GM04504 (cell line): ENCODE measurements at regions not wholly inside any gene's neighbourhood (a gene's known extent, or its start where the extent isn't known, plus 50 kb on each side); places are given as distances from the start of the nearest gene placed in this dataset.
"Not testable (repeated sequence)": the region's sequence is repeated elsewhere in the genome, so short reads cannot be mapped to it uniquely, and the experiment has no call there.

Experiments
- DNase-seq: peaks from one replicate; pipeline ENCODE4 v3.0.0-alpha.2; 2012; ENCODE audit warnings: low read depth

- not testable (repeated sequence) for DNase-seq
Measured at GRCh38 chr6:26720663-26721218, 61.2 kb upstream of the ZNF322 start.

DNA sequence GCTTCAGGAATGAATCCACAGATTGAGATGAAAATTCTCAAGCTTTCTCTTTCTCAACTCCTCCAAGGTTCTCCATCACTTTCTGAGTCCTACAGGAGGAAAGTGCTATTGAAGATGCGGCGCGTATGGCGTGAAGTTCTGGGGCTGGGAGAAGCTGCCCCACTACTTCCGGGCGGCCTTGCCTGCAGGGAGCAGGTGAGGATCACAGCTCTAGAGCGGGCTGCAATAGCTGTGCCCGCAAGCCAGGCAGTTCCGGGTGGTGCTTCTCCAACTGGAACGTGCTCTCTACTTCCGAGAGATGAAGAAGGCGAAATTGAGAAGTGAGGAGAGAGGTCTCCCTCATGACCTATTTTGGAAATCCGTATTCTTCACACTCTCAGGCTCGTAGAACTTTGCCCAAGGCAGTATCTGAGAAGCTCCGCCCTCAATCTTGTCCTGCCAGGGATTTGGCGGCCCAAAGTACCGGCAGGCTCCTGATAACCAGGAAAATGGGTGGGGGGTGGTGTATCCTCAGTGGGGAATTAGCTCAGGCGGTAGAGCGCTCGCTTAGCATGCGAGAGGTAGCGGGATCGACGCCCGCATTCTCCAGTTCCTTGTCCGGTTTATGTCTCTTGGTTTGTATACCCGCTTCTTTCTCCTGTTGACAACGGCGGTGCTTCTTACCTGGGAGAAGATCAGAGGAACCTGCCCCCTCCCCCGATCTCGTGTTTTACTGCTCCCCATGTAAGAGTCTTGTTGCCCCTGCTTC is 70.6 kb upstream of the ZNF322 start:
- DNase-seq: not testable (repeated sequence)

DNA sequence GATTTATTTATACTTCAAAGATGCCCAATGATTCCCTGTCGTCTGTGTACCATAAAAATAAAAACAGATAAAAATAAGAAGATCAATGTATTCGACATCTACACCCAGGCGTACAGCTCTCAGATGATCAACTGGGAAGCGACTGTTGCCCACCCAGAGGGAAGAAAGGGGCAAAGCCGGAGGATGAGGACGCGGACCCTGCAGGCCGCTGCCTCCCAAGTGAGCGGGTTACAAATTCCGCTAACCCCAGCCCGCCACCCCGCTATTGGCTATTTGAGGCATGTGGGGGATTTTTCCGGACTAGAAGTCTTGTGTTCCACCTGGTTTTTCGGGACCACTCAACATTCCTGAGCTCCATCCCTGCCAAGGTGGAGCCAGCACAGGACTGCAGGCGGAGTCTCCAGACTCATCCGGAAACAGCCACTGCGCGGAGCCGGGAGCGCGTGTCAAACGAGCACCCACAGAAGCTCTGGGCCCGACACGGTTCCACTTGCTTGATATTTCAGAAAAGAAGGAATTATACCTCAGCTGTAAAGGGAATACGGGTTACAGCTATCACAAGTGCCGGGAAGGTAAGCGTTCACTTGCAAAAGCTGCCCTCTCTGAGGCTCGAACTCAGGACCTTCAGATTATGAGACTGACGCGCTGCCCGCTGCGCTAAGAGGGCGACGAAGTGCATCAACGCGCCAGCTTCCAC is 75.4 kb upstream of the ZNF322 start:
- DNase-seq: not testable (repeated sequence)

GRCh38 chr6:26739811-26740210 is 80.3 kb upstream of the ZNF322 start:
- DNase-seq: no peak

GRCh38 chr6:26743157-26743821 is 83.7 kb upstream of the ZNF322 start:
- peak; percentile 16 for DNase-seq

DNA sequence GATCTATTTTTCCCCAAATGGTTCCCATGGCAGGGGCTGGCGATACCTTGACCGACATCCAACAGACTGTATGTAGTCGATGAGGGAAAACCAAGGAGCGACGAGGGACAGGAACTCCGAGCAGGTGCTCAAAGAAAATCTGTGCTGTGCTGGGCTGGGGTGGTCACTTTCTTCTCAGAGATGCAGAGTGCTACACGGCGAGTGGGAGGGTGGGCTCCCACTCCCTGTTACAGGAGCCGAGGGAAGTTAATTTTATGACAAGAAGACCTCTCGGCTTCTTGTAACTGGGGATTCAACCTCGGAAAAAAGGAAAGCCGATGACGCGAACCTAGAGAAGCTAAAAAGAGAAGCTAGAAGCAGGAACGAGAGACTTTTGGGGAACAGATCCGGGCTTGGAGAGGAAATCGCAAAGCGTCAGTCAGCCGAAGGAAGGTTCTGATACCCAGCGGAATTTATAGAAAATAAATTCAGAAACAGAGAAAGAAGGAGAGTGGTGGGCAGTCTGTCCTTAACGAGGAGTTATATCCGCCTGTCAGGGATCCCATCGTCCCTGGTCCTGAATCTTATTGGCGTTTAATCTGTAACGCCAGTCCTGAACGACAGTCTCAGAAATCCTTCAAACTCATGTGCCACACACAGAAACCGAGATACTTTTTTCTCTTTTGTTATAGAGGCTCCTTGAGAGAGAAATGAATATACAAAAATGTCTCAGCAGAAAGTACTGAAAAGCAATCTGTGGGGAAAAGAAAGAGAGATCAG is 84.6 kb upstream of the ZNF322 start:
- DNase-seq: no peak

- DNase-seq: not testable (repeated sequence)
Measured at GRCh38 chr6:26744837-26745282, 85.3 kb upstream of the ZNF322 start.

DNA sequence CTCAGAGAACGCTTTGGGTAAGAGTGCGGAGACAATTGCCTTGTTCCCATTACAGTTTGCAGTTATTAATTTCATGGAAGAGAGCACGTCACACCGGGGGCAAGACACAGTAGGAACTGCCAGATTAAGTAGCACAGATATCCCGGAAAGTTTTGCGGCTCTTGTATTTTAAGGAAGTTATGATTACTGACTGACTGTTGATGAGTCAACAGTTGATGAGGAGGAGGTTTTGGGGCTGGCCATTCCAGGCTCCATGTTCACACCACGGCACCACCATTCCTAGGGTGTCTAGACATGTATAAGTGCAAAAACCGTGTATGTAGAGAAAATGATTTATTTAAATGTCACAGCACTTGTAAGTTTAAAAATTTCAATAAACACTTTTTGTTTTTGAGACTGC is 86.4 kb upstream of the ZNF322 start:
- DNase-seq: not testable (repeated sequence)

- not testable (repeated sequence) for DNase-seq
Measured at GRCh38 chr6:26749126-26749758, 89.7 kb upstream of the ZNF322 start.

DNA sequence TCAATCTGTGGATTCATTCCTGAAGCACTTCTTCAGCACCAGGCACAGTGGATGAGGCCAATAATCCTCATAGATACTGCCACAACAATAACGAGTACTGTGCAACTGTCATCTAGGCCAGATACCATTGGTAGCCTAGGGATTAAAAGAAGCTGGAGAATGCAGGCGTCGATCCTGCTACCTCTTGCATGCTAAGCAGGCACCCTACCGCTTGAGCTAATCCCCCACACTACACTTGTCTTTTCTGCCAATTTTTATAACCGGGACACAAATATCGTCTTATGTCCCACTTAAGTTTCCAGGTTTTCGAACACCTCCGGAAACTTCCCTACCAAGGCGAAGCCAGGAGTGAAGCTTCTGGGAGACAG is 90.2 kb upstream of the ZNF322 start:
- DNase-seq: not testable (repeated sequence)

GRCh38 chr6:26754212-26754611 is 94.7 kb upstream of the ZNF322 start:
- DNase-seq: no peak

DNA sequence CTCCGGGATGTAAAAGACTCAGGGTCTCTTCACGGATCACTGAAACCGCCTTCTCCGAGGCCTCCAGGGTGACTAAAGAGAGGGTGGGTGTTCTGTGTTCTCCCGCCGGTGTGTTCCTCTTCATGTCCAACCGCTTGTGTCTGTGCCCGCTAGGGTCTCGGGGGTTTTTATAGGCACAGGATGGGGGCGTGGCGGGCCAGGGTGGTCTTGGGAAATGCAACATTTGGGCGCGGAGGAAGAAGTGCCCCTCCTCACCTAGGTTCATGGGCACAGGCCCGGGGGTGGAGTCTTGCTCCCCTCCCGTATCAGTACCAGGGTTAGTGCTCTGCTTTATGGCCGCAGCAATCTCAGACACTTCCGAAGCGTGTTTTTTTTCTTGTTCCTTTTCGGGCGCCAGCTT is 95.3 kb upstream of the ZNF322 start:
- DNase-seq: not testable (repeated sequence)

GRCh38 chr6:26756067-26756805 is 96.7 kb upstream of the ZNF322 start:
- DNase-seq: peak; percentile 12

DNA sequence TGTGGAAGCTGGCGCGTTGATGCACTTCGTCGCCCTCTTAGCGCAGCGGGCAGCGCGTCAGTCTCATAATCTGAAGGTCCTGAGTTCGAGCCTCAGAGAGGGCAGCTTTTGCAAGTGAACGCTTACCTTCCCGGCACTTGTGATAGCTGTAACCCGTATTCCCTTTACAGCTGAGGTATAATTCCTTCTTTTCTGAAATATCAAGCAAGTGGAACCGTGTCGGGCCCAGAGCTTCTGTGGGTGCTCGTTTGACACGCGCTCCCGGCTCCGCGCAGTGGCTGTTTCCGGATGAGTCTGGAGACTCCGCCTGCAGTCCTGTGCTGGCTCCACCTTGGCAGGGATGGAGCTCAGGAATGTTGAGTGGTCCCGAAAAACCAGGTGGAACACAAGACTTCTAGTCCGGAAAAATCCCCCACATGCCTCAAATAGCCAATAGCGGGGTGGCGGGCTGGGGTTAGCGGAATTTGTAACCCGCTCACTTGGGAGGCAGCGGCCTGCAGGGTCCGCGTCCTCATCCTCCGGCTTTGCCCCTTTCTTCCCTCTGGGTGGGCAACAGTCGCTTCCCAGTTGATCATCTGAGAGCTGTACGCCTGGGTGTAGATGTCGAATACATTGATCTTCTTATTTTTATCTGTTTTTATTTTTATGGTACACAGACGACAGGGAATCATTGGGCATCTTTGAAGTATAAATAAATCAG is 106.8 kb upstream of the ZNF322 start:
- DNase-seq: not testable (repeated sequence)

DNA sequence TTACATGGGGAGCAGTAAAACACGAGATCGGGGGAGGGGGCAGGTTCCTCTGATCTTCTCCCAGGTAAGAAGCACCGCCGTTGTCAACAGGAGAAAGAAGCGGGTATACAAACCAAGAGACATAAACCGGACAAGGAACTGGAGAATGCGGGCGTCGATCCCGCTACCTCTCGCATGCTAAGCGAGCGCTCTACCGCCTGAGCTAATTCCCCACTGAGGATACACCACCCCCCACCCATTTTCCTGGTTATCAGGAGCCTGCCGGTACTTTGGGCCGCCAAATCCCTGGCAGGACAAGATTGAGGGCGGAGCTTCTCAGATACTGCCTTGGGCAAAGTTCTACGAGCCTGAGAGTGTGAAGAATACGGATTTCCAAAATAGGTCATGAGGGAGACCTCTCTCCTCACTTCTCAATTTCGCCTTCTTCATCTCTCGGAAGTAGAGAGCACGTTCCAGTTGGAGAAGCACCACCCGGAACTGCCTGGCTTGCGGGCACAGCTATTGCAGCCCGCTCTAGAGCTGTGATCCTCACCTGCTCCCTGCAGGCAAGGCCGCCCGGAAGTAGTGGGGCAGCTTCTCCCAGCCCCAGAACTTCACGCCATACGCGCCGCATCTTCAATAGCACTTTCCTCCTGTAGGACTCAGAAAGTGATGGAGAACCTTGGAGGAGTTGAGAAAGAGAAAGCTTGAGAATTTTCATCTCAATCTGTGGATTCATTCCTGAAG is 111.6 kb upstream of the ZNF322 start:
- not testable (repeated sequence) for DNase-seq

DNA sequence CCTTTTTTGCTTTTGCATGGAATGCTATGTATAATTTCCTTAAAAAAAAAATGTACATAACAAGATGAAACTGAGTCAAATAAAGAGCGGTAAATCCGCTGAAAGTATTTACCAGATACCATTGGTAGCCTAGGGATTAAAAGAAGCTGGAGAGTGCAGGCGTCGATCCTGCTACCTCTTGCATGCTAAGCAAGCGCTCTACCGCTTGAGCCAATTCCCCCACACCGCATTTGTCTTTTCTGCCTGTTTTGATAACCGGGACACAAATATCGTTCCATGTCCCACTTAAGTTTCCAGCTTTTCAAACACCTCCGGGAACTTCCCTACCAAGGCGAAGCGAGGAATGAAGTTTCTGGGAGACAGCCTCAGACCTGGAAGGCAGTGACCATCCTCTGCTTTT is 113.9 kb upstream of the ZNF322 start:
- not testable (repeated sequence) for DNase-seq

DNA sequence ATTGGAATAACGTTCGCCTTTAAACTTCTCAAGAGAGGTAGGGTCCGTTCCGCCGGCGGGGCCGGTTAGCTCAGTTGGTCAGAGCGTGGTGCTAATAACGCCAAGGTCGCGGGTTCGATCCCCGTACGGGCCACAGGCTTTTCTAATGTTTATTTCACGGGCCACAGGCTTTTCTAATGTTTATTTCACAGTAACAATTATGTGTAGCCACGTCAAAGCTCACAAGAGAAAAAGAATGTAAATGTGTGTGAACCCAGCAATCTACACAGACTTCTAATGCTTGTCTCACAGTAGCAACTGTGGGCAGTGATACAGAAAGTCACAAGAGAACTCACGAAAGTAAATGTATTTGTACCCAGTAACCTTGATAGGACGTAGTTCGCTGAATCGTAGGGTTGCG is 121.0 kb upstream of the ZNF322 start:
- not testable (repeated sequence) for DNase-seq

DNA sequence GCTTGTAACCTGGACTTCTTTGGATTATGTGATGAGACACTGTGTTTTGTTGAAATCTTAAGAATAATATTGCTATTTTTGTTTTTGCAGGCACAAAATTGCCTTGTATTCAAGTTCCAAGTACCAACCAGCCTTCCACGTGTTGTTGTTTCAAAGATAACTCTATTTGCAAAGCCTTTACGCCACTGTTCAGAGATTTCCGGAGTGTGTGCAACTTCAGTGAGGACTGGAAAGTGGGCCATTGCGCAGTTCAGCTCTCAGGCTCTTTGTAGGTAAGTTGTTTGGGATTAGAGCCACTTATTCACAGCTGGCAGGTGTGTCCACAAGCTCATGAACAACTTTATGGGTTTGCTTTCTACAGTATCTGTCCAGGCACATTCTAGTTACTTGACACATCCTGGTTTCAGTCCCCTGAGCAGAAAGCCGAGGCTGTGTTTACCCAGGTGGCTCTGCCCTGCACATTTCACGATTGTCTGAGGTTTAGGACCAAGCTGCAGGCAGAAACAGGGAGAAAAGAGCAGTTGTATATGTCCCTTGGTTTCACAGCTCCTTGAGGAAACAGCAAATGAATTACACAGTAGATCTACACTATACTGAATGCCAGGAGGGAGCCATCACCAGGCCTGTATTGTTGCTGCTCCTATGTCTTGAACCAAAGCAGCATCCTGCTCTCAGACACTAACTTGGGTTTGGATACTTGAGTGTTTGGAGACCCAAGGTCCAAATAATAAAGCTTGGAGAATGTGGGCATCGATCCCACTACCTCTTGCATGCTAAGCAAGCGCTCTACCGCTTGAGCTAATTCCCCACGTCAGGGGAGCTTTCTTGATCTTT is 136.1 kb upstream of the ZNF322 start:
- DNase-seq: not testable (repeated sequence)
